Left ventricle myocardium inferior (tissue), 1 donor: ENCODE measurements at regions not wholly inside any gene's neighbourhood (a gene's known extent, or its start where the extent isn't known, plus 50 kb on each side); places are given as distances from the start of the nearest gene placed in this dataset.
"Not testable (repeated sequence)": the region's sequence is repeated elsewhere in the genome, so short reads cannot be mapped to it uniquely, and the experiment has no call there.

Experiments used
- DNase-seq: peaks from one replicate; pipeline ENCODE4 v3.0.0-alpha.2; 2020
- H3K27ac ChIP-seq: fragments of 200-600 bp; replicated peaks from 2 replicates; pipeline ENCODE4 v1.8.0; 2021
- H3K27me3 ChIP-seq: fragments of 200-600 bp; 2 replicates; pipeline ENCODE4 v1.8.0; 2021; ENCODE audit warnings: low read depth
- H3K36me3 ChIP-seq: fragments of 200-600 bp; 2 replicates; pipeline ENCODE4 v1.8.0; 2021
- H3K4me1 ChIP-seq: fragments of 200-600 bp; 2 replicates; pipeline ENCODE4 v1.8.0; 2021
- H3K4me3 ChIP-seq: fragments of 200-600 bp; 2 replicates; pipeline ENCODE4 v1.8.0; 2021; ENCODE audit warnings: mild to moderate bottlenecking, moderate library complexity
- H3K9me3 ChIP-seq: fragments of 200-600 bp; replicated peaks from 2 replicates; pipeline ENCODE4 v1.8.0; 2021
- intact Hi-C: fragments of 100-400 bp; cut with micrococcal nuclease; formaldehyde crosslinking; loops from one replicate; pipeline ENCODE4 v1.11.0; 2022
- TF ChIP-seq, protein P1 (sequence below): fragments of 200-600 bp; IDR thresholded peaks from 2 replicates; pipeline ENCODE4 v1.8.0; 2021; ENCODE audit warnings: antibody characterized with exemption, mild to moderate bottlenecking, borderline replicate concordance
- donor health status: DM: no; HTN: yes; CAD: no; lungs with severe emphysema.

DNA sequence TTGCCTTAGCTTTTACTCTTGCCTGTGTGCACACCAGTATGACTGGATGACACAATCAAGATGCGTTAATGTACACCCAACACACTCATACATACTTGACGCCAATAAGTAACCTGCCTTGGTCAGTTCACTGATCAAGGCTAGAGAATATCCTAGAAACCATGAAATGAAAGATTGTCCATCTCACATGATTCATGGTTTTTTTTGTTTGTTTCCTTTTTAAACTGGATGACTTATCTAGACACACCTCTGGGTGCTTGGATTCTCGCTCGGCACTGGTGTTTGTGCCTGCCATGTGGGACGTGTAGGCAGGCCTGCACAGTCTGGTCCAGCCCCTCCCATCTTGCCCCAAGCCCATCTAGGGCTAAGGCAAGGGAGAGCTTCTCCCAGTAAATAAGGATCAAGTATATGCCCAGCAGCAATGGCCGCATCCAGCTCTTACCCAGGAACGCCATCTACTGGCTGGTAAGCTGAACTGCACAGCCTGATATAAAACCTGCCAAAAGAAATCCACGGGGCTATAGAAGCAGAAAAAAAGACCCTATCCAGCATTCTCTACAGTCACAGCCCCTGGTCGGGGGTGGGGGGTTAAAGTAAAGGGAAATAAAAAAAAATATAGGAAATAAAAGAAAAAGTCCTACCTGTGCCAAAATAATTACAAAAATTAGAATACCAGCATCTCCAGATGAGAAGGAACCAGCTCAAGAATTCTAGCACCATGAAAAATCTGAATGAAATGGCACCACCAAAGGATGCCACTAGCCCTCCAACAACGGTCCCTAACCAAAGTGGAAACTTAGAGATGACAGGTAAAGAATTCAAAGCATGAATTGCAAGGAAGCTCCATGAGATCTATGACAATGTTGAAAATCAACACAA lies 73.3 kb downstream of the OTOR start:
- no peaks in the 10 kb centered on the region for H3K36me3 ChIP-seq
- no peaks in the 10 kb centered on the region for H3K4me1 ChIP-seq
- intact Hi-C loops: no loop called here
- H3K27me3 ChIP-seq: peaks cover 25% of the 10 kb centered on the region
- DNase-seq: no peak
- H3K27ac ChIP-seq: no peak overlapping the region
- TF ChIP-seq, protein P1, sequence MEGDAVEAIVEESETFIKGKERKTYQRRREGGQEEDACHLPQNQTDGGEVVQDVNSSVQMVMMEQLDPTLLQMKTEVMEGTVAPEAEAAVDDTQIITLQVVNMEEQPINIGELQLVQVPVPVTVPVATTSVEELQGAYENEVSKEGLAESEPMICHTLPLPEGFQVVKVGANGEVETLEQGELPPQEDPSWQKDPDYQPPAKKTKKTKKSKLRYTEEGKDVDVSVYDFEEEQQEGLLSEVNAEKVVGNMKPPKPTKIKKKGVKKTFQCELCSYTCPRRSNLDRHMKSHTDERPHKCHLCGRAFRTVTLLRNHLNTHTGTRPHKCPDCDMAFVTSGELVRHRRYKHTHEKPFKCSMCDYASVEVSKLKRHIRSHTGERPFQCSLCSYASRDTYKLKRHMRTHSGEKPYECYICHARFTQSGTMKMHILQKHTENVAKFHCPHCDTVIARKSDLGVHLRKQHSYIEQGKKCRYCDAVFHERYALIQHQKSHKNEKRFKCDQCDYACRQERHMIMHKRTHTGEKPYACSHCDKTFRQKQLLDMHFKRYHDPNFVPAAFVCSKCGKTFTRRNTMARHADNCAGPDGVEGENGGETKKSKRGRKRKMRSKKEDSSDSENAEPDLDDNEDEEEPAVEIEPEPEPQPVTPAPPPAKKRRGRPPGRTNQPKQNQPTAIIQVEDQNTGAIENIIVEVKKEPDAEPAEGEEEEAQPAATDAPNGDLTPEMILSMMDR: peak; percentile 74
- peaks cover 16% of the 10 kb centered on the region for H3K9me3 ChIP-seq
- no peak overlapping the region for H3K4me3 ChIP-seq

DNA sequence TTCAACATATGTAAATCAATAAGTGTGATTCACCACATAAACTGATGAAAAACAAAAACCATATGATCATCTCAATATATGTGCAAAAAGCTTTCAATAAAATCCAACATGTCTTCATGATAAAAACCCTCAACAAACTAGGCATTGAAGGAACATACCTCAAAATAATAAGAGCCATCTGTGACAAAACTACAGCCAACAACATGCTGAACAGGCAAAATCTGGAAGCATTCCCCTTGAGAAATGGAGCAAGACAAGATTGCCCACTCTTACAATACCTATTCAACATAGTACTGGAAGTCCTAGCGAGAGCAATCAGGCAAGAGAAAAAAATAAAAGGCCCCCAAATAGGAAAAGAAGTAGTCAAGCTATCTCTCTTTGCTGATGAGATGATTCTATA lies 76.5 kb downstream of the OTOR start:
- Histone ChIP-seq H3K27me3 (peaks cover 14% of the 10 kb centered on the region), H3K36me3 (no peaks in the 10 kb centered on the region), H3K4me3 (no peak overlapping the region), H3K27ac (no peak overlapping the region), H3K9me3 (peaks cover 19% of the 10 kb centered on the region), H3K4me1 (no peaks in the 10 kb centered on the region)
- intact Hi-C loops: no loop called here
- TF ChIP-seq, protein P1: no peak
- no peak for DNase-seq

DNA sequence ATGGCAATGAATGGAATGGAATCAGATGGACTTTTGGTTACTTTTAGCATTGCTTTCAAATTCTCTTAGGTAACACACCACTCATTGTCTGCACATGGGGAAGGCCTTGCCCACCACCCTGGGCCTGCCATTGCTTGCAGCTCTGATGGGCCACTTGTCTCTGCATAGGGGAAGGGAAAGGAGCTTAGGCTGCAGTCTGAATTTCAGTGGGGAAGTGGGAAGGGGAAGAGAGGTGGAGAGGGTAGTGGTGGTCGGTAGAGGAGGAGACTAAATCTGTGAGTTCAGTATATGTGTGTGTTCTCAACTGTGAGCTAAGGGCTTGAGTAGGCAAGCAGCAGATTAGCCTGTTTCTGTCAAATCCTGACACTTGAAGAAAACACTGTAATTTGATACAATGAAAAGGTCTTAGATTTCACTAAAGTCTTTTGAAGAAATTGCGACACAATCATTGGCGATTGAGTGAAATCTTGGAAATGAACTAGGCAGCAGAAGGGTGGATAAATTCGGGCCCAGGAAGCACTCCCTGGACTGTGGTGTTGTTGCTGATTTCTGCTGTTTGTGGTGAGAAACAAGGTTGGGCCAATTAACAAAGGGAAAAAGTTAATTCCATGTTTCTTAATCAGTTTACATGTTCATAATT lies 80.6 kb downstream of the OTOR start:
- H3K27ac ChIP-seq: no peak overlapping the region
- H3K4me1 ChIP-seq: no peaks in the 10 kb centered on the region
- intact Hi-C loops: no loop called here
- peaks cover 19% of the 10 kb centered on the region for H3K9me3 ChIP-seq
- TF ChIP-seq, protein P1: no peak
- H3K27me3 ChIP-seq: no peaks in the 10 kb centered on the region
- DNase-seq: no peak
- no peaks in the 10 kb centered on the region for H3K36me3 ChIP-seq
- H3K4me3 ChIP-seq: no peak overlapping the region

DNA sequence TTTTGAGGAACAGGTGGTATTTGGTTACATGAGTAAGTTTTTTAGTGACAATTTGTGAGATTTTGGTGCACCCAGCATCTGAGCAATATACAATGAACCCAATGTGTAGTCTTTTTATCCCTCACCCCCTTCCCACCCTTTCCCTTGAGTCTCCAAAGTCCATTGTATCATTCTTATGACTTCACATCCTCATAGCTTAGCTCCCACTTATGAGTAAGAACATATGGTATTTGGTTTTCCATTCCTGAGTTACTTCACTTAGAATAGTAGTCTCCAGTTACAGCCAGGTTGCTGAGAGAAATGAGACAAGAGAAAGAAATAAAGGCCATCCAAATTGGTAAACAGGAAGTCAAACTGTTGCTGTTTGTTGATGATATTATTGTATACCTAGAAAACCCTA lies 87.5 kb downstream of the OTOR start:
- H3K36me3 ChIP-seq, DNase-seq, intact Hi-C loops, H3K4me3 ChIP-seq, H3K9me3 ChIP-seq, H3K27me3 ChIP-seq, H3K27ac ChIP-seq, H3K4me1 ChIP-seq: not testable (repeated sequence)

DNA sequence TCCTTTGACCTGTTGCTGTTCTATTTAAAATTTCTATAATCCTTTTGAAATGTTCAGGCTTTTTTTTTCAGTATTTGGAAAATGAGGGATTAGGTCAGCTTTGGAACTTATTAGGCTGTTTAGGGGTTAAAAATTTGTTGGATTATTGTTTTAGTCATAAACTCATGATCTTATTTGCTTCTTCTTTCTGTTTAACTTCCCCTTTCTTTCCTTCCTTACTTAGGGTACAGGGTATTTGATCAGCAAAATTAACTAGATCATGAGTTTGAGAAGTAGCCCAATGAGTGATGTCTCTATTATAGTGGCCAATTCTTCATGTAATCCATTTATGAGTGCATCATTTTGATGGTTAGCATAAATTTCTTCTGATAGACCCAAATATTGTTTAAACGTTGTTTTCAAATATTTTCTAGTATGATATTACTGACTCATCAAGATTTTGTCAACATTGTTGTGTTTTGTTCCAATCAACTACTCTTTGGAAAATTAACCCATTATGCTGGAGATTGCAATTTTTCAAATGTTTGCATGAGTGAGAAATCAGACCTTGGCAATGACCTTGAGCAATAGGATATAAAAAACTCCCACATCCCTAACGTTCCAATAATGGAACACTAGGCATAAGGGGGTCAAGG lies 94.4 kb downstream of the OTOR start:
- no peaks in the 10 kb centered on the region for H3K4me1 ChIP-seq
- no peak overlapping the region for H3K27ac ChIP-seq
- H3K4me3 ChIP-seq: no peak overlapping the region
- no peaks in the 10 kb centered on the region for H3K27me3 ChIP-seq
- intact Hi-C loops: no loop called here
- TF ChIP-seq, protein P1: no peak
- DNase-seq: no peak
- H3K9me3 ChIP-seq: no peaks in the 10 kb centered on the region
- H3K36me3 ChIP-seq: no peaks in the 10 kb centered on the region
